HFFc6 (cell line): ENCODE measurements at regions not wholly inside any gene's neighbourhood (a gene's known extent, or its start where the extent isn't known, plus 50 kb on each side); places are given as distances from the start of the nearest gene placed in this dataset.

Source experiments
- DNase-seq: peaks from one replicate; pipeline ENCODE4 v3.0.0-alpha.2; 2018
- H3K27ac Mint-ChIP-seq: 2 replicates; pipeline ENCODE4 v1.8.0; 2020; ENCODE audit warnings: mild to moderate bottlenecking, mixed read lengths
- H3K27me3 Mint-ChIP-seq: 2 replicates; pipeline ENCODE4 v1.8.0; 2021; ENCODE audit warnings: mild to moderate bottlenecking, moderate library complexity, mixed read lengths; ENCODE audit not compliant: insufficient read depth
- H3K36me3 Mint-ChIP-seq: 2 replicates; pipeline ENCODE4 v1.8.0; 2021; ENCODE audit warnings: low read depth, mixed read lengths
- H3K4me1 Mint-ChIP-seq: 2 replicates; pipeline ENCODE4 v1.8.0; 2020; ENCODE audit warnings: low read depth, mixed read lengths
- H3K4me3 Mint-ChIP-seq: 2 replicates; pipeline ENCODE4 v1.8.0; 2020; ENCODE audit warnings: mild to moderate bottlenecking, moderate library complexity, mixed read lengths
- H3K9me3 Mint-ChIP-seq: 2 replicates; pipeline ENCODE4 v1.8.0; 2020; ENCODE audit warnings: mild to moderate bottlenecking, mixed read lengths
- CTCF ChIP-seq: fragments of 200-600 bp; sonication (generic); IDR thresholded peaks from 2 replicates; pipeline ENCODE4 v1.5.0; 2021; ENCODE audit warnings: antibody characterized with exemption, mild to moderate bottlenecking

- H3K9me3 Mint-ChIP-seq = peaks cover 4% of the 10 kb centered on the region; the same call in 1 of the 2 replicates
These were observed 299.4 kb downstream of the ZNF516 start for GRCh38 chr18:76195601-76196000.

GRCh38 chr18:76188097-76188496 lies 306.9 kb downstream of the ZNF516 start:
- no peaks in the 10 kb centered on the region; the same call in 1 of the 2 replicates for H3K27me3 Mint-ChIP-seq
- H3K9me3 Mint-ChIP-seq = peaks cover 31% of the 10 kb centered on the region
- no peak overlapping the region for H3K27ac Mint-ChIP-seq
- DNase-seq = no peak
- no peak overlapping the region for H3K4me3 Mint-ChIP-seq
- no peaks in the 10 kb centered on the region for H3K36me3 Mint-ChIP-seq
- no peaks in the 10 kb centered on the region for H3K4me1 Mint-ChIP-seq
- TF ChIP-seq CTCF = no peak

More at GRCh38 chr18:76195601-76196000, 299.4 kb downstream of the ZNF516 start:
- Mint-ChIP-seq H3K27ac (no peak overlapping the region), H3K27me3 (no peaks in the 10 kb centered on the region), H3K4me1 (no peaks in the 10 kb centered on the region), H3K4me3 (no peak overlapping the region), H3K36me3 (no peaks in the 10 kb centered on the region)
- DNase-seq = no peak
- TF ChIP-seq CTCF = no peak

GRCh38 chr18:76179257-76179656 lies 315.8 kb downstream of the ZNF516 start:
- H3K27me3 Mint-ChIP-seq = no peaks in the 10 kb centered on the region
- H3K4me1 Mint-ChIP-seq = no peaks in the 10 kb centered on the region
- H3K9me3 Mint-ChIP-seq = peaks cover 5% of the 10 kb centered on the region
- no peak overlapping the region for H3K27ac Mint-ChIP-seq
- H3K36me3 Mint-ChIP-seq = no peaks in the 10 kb centered on the region
- no peak for TF ChIP-seq CTCF
- H3K4me3 Mint-ChIP-seq = no peak overlapping the region
- no peak for DNase-seq

GRCh38 chr18:76177160-76177559 lies 317.9 kb downstream of the ZNF516 start:
- no peaks in the 10 kb centered on the region for H3K4me1 Mint-ChIP-seq
- H3K27me3 Mint-ChIP-seq = no peaks in the 10 kb centered on the region
- no peak overlapping the region for H3K27ac Mint-ChIP-seq
- no peak for TF ChIP-seq CTCF
- H3K9me3 Mint-ChIP-seq = peaks cover 5% of the 10 kb centered on the region
- H3K36me3 Mint-ChIP-seq = no peaks in the 10 kb centered on the region
- DNase-seq = no peak
- no peak overlapping the region for H3K4me3 Mint-ChIP-seq

- Mint-ChIP-seq H3K27ac (no peak overlapping the region), H3K4me1 (no peaks in the 10 kb centered on the region), H3K36me3 (no peaks in the 10 kb centered on the region), H3K27me3 (no peaks in the 10 kb centered on the region), H3K9me3 (peaks cover 5% of the 10 kb centered on the region), H3K4me3 (no peak overlapping the region)
- no peak for DNase-seq
- TF ChIP-seq CTCF = no peak
These were observed 320.6 kb downstream of the ZNF516 start for GRCh38 chr18:76174451-76174850.

- Mint-ChIP-seq H3K9me3 (peaks cover 8% of the 10 kb centered on the region; the same call in 1 of the 2 replicates), H3K27ac (no peak overlapping the region), H3K4me1 (no peaks in the 10 kb centered on the region), H3K4me3 (no peak overlapping the region), H3K27me3 (peaks cover 4% of the 10 kb centered on the region), H3K36me3 (no peaks in the 10 kb centered on the region)
- DNase-seq = no peak
- no peak for TF ChIP-seq CTCF
These were observed 325.3 kb downstream of the ZNF516 start for GRCh38 chr18:76169733-76170132.
